GM12878 (cell line): ENCODE measurements at regions not wholly inside any gene's neighbourhood (a gene's known extent, or its start where the extent isn't known, plus 50 kb on each side); places are given as distances from the start of the nearest gene placed in this dataset.

Experiments used
- ATAC-seq: fragments of 200-7000 bp; cut with Tn5 transposase; 3 replicates; pipeline ENCODE4 v1.9.1; 2020; ENCODE audit warnings: mild to moderate bottlenecking, moderate library complexity
- BruUV-seq: library from RNA; stranded (reverse); fragments of 400-500 nt; replicated peaks from 2 replicates; lab custom pipeline; 2021; lab: Mats Ljungman, UMichigan
- CTCF ChIA-PET: fragments of 300-600 bp; sonication (Branson Sonifier 250); formaldehyde crosslinking; extraction: SDS; loops from one replicate; lab custom pipeline; 2021; ENCODE audit warnings: inconsistent platforms; lab: Yijun Ruan, JAX
- POLR2A ChIA-PET: fragments of 350-600 bp; formaldehyde crosslinking; extraction: SDS; loops from one replicate; lab custom pipeline; 2021; ENCODE audit warnings: inconsistent platforms; lab: Charles Lee
- RAD21 ChIA-PET: fragments of 300-600 bp; sonication (Branson Sonifier 250); formaldehyde crosslinking; loops from one replicate; lab custom pipeline; 2023; ENCODE audit warnings: antibody characterized with exemption; ENCODE audit not compliant: unreplicated experiment; lab: Charles Lee
- SMC1A ChIA-PET: fragments of 300-600 bp; sonication (Branson Sonifier 250); formaldehyde crosslinking; loops from one replicate; lab custom pipeline; 2023; ENCODE audit not compliant: unreplicated experiment, uncharacterized antibody; lab: Charles Lee
- DNase-seq: peaks from one replicate; pipeline ENCODE4 v3.0.0-alpha.2; 2011; ENCODE audit warnings: low read depth, low spot score
- FAIRE-seq: peaks from 3 replicates; lab custom pipeline; 2011; peaks lifted over from hg19 to GRCh38; lab: Jason Lieb, UNC
- H2AFZ ChIP-seq: 2 replicates; pipeline ENCODE4 v1.6.0; 2011; ENCODE audit warnings: low read depth, low read length, control low read depth; ENCODE audit not compliant: control insufficient read depth
- H3K27ac ChIP-seq: 2 replicates; pipeline ENCODE4 v1.5.1; 2011; ENCODE audit warnings: control low read depth; ENCODE audit not compliant: control insufficient read depth, insufficient read depth
- H3K27me3 ChIP-seq, 2 experiments: replicated peaks in 1 of 2; 2 replicates each; pipeline versions ENCODE4 v1.6.0 to v1.6.1; 2011; ENCODE audit warnings: low read length in 1 of 2; ENCODE audit not compliant: control insufficient read depth in 2 of 2, insufficient read depth in 2 of 2
- H3K36me3 ChIP-seq, 2 experiments: 2 replicates each; pipeline ENCODE4 v1.5.1; 2011; ENCODE audit warnings: low read length in 1 of 2; ENCODE audit not compliant: control insufficient read depth in 2 of 2, insufficient read depth in 2 of 2
- H3K4me1 ChIP-seq: 2 replicates; pipeline ENCODE4 v1.6.1; 2011; ENCODE audit warnings: mild to moderate bottlenecking, low read length, moderate library complexity, mixed read lengths; ENCODE audit not compliant: control insufficient read depth, insufficient read depth
- H3K4me2 ChIP-seq: 2 replicates; pipeline ENCODE4 v1.6.0; 2011; ENCODE audit warnings: control low read depth; ENCODE audit not compliant: control insufficient read depth, insufficient read depth
- H3K4me3 ChIP-seq: fragments of 200-600 bp; sonication (generic); 2 replicates; pipeline ENCODE4 v1.5.1; 2016
- H3K79me2 ChIP-seq: 2 replicates; pipeline ENCODE4 v1.6.0; 2011; ENCODE audit warnings: low read length; ENCODE audit not compliant: control insufficient read depth, insufficient read depth
- H3K9ac ChIP-seq: 2 replicates; pipeline ENCODE4 v1.8.0; 2011; ENCODE audit warnings: low read length, control low read depth, mixed read lengths; ENCODE audit not compliant: control insufficient read depth, insufficient read depth
- H3K9me3 ChIP-seq: replicated peaks from 3 replicates; pipeline ENCODE4 v1.5.1; 2011; ENCODE audit warnings: mild to moderate bottlenecking, low read length; ENCODE audit not compliant: control insufficient read depth, insufficient read depth
- H4K20me1 ChIP-seq: 2 replicates; pipeline ENCODE4 v1.6.0; 2011; ENCODE audit not compliant: control insufficient read depth, insufficient read depth
- CHD4 ChIP-seq: fragments of 200-600 bp; sonication (generic); IDR thresholded peaks from 2 replicates; pipeline ENCODE4 v1.6.1; 2016; ENCODE audit warnings: mild to moderate bottlenecking
- ELK1 ChIP-seq: IDR thresholded peaks from 2 replicates; pipeline ENCODE4 v1.6.1; 2012; ENCODE audit warnings: low read depth, low read length, improper control_type of control experiment
- HSF1 ChIP-seq: fragments of 150-350 bp; IDR thresholded peaks from 2 replicates; pipeline ENCODE4 v1.6.1; 2014; ENCODE audit warnings: mild to moderate bottlenecking, low read depth, low read length
- KAT2A ChIP-seq: conservative IDR thresholded peaks from 2 replicates; pipeline ENCODE4 v1.6.1; 2011; ENCODE audit warnings: low read depth, low read length; ENCODE audit not compliant: control insufficient read depth
- NFIC ChIP-seq: IDR thresholded peaks from 2 replicates; pipeline ENCODE4 v1.6.1; 2012; ENCODE audit warnings: low read depth, mild to moderate bottlenecking, inconsistent platforms, low read length, moderate library complexity
- PML ChIP-seq: IDR thresholded peaks from 2 replicates; pipeline ENCODE4 v1.6.1; 2012; ENCODE audit warnings: low read length, inconsistent platforms
- SP1 ChIP-seq: IDR thresholded peaks from one replicate; pipeline ENCODE4 v1.6.1; 2011; ENCODE audit warnings: low read depth, low read length
- SPI1 ChIP-seq: IDR thresholded peaks from 2 replicates; pipeline ENCODE4 v1.6.1; 2011; ENCODE audit warnings: low read depth, mild to moderate bottlenecking, low read length, moderate library complexity, borderline replicate concordance; ENCODE audit not compliant: insufficient read depth
- TAF1 ChIP-seq: IDR thresholded peaks from 2 replicates; pipeline ENCODE4 v1.6.1; 2011; ENCODE audit warnings: mild to moderate bottlenecking, low read depth, low read length, borderline replicate concordance
- USF1 ChIP-seq: IDR thresholded peaks from 2 replicates; pipeline ENCODE4 v1.6.1; 2011; ENCODE audit warnings: borderline replicate concordance, low read depth, mild to moderate bottlenecking, moderate library complexity, mixed read lengths, low read length; ENCODE audit not compliant: insufficient read depth; ENCODE audit errors: extremely low read length
- YY1 ChIP-seq: IDR thresholded peaks from 2 replicates; pipeline ENCODE4 v1.6.1; 2011; ENCODE audit warnings: low read depth, mild to moderate bottlenecking, low read length
- ZBED1 ChIP-seq: IDR thresholded peaks from 2 replicates; pipeline ENCODE4 v1.6.1; 2016; ENCODE audit warnings: borderline replicate concordance
- ZNF207 ChIP-seq: fragments of 450-650 bp; IDR thresholded peaks from 2 replicates; pipeline ENCODE4 v1.6.1; 2014; ENCODE audit warnings: antibody characterized with exemption, mild to moderate bottlenecking, borderline replicate concordance
- ZNF687 ChIP-seq: fragments of 450-650 bp; IDR thresholded peaks from 2 replicates; pipeline ENCODE4 v1.6.1; 2017; ENCODE audit warnings: mild to moderate bottlenecking, moderate library complexity
- ZZZ3 ChIP-seq: IDR thresholded peaks from 2 replicates; pipeline ENCODE4 v1.6.1; 2011; ENCODE audit warnings: low read depth; ENCODE audit not compliant: control insufficient read depth, insufficient read length
- WGBS: methylation state at CpG from one replicate; pipeline ENCODE4 v1.1.6; 2016; ENCODE audit warnings: low lambda C conversion rate; ENCODE audit not compliant: insufficient replicate concordance, insufficient coverage; ENCODE audit errors: missing lambda C conversion rate; 5-methylcytosine and 5-hydroxymethylcytosine counted together
- in situ Hi-C: fragments of 300-500 bp; cut with MboI; formaldehyde crosslinking; loops from 9 replicates; pipeline ENCODE4 v1.14.3; 2018; ENCODE audit warnings: mixed read lengths
- intact Hi-C: fragments of 100-400 bp; cut with micrococcal nuclease; formaldehyde crosslinking; loops from one replicate; pipeline ENCODE4 v1.14.2; 2022; ENCODE audit not compliant: unreplicated experiment

- ChIA-PET CTCF (interaction anchor here (1.6 to 2.8 kb wide), 2 partner anchors 296 to 333 kb away, joined by 3 to 9 read pairs; no protein-coding TSS in a partner anchor), RAD21 (interaction anchor here (0.9 kb wide), 1 partner anchor 69 kb away, joined by 3 read pairs; no protein-coding TSS in a partner anchor), POLR2A (interaction anchor here (0.9 to 1.1 kb wide), 2 partner anchors 19 to 25 kb away, joined by 3 read pairs; no protein-coding TSS in a partner anchor), SMC1A (interaction anchor here (0.6 to 1.9 kb wide), 7 partner anchors 9 to 707 kb away, joined by 3 to 5 read pairs (median 3); no protein-coding TSS in a partner anchor)
- no peaks in the 10 kb centered on the region for H4K20me1 ChIP-seq
- no peak overlapping the region for H2AFZ ChIP-seq
- H3K36me3 ChIP-seq, result no peaks in the 10 kb centered on the region
- H3K79me2 ChIP-seq, result no peaks in the 10 kb centered on the region
- ATAC-seq, result no peak
- no peak overlapping the region for H3K4me3 ChIP-seq
- no peak for FAIRE-seq
- intact Hi-C loops, result no loop called here
- no TSS peak for BruUV-seq
- H3K4me1 ChIP-seq, result no peaks in the 10 kb centered on the region
- no peak for DNase-seq
- H3K9me3 ChIP-seq, result peaks cover 4% of the 10 kb centered on the region; the same call in 2 of the 3 replicates
- 100% methylated on average over 3 of the region's 3 CpGs for WGBS
- no peak overlapping the region for H3K4me2 ChIP-seq
- no peak overlapping the region for H3K27ac ChIP-seq
- TF ChIP-seq ZBED1, result no peak
- TF ChIP-seq PML, result no peak
- no peak for TF ChIP-seq KAT2A
- no peak for TF ChIP-seq HSF1
- TF ChIP-seq USF1, result no peak
- TF ChIP-seq ZNF207, result no peak
- TF ChIP-seq NFIC, result no peak
- TF ChIP-seq YY1, result no peak
- no peak for TF ChIP-seq ZNF687
- no peak for TF ChIP-seq TAF1
- TF ChIP-seq CHD4, result no peak
- no peak for TF ChIP-seq ZZZ3
- no peak for TF ChIP-seq SP1
- no peak for TF ChIP-seq SPI1
- TF ChIP-seq ELK1, result no peak
- no peak overlapping the region for H3K9ac ChIP-seq
- no peaks in the 10 kb centered on the region for H3K27me3 ChIP-seq
- in situ Hi-C loops, result no loop called here
Measured at GRCh38 chr5:89024045-89024444, 141.1 kb upstream of the MEF2C start.
